Ectodermal cell (in vitro differentiated cells): ENCODE measurements at regions not wholly inside any gene's neighbourhood (a gene's known extent, or its start where the extent isn't known, plus 50 kb on each side); places are given as distances from the start of the nearest gene placed in this dataset.

Experiments
- H3K27ac ChIP-seq: 2 replicates; pipeline ENCODE4 v1.7.0; 2013; ENCODE audit warnings: mild to moderate bottlenecking, low read depth, low read length; ENCODE audit not compliant: insufficient read depth, poor library complexity, severe bottlenecking
- H3K27me3 ChIP-seq: 2 replicates; pipeline ENCODE4 v1.7.0; 2013; ENCODE audit warnings: mild to moderate bottlenecking, low read length; ENCODE audit not compliant: insufficient read depth, control insufficient read depth, poor library complexity, severe bottlenecking
- H3K36me3 ChIP-seq: one replicate; pipeline ENCODE4 v1.7.0; 2013; ENCODE audit warnings: low read length; ENCODE audit not compliant: control insufficient read depth, insufficient read depth
- H3K4me1 ChIP-seq: one replicate; pipeline ENCODE4 v1.7.0; 2013; ENCODE audit warnings: low read length; ENCODE audit not compliant: control insufficient read depth, insufficient read depth
- H3K4me3 ChIP-seq: 2 replicates; pipeline ENCODE4 v1.7.0; 2013; ENCODE audit warnings: low read depth, low read length, control low read depth; ENCODE audit not compliant: insufficient read depth
- H3K9me3 ChIP-seq: 2 replicates; pipeline ENCODE4 v1.7.0; 2013; ENCODE audit warnings: mild to moderate bottlenecking, low read length, moderate library complexity; ENCODE audit not compliant: control insufficient read depth
- WGBS, 2 experiments: methylation state at CpG; one replicate each; pipeline ENCODE4 v1.1.7; 2013; ENCODE audit warnings: missing lambda C conversion rate in 2 of 2; 5-methylcytosine and 5-hydroxymethylcytosine counted together

- no peaks in the 10 kb centered on the region for H3K9me3 ChIP-seq
- no peak overlapping the region for H3K27ac ChIP-seq
- no peak overlapping the region for H3K4me3 ChIP-seq
- 93 to 94% methylated on average over 1 of the region's 2 CpGs for WGBS, 2 experiments
- no peaks in the 10 kb centered on the region for H3K36me3 ChIP-seq
- no peaks in the 10 kb centered on the region for H3K27me3 ChIP-seq
- H3K4me1 ChIP-seq, result peaks cover 34% of the 10 kb centered on the region
These were observed 522.3 kb upstream of the MYT1L start for GRCh38 chr2:2853346-2853745.

- peaks cover 38% of the 10 kb centered on the region for H3K4me1 ChIP-seq
- no peak overlapping the region for H3K27ac ChIP-seq
- no peaks in the 10 kb centered on the region for H3K36me3 ChIP-seq
- H3K9me3 ChIP-seq, result no peaks in the 10 kb centered on the region
- WGBS, 2 experiments, result 85 to 88% methylated on average over 24 of the region's 24 CpGs
- H3K4me3 ChIP-seq, result no peak overlapping the region
- no peaks in the 10 kb centered on the region for H3K27me3 ChIP-seq
These were observed 521.0 kb upstream of the MYT1L start for GRCh38 chr2:2851806-2852777.

GRCh38 chr2:2851316-2851715 lies 520.2 kb upstream of the MYT1L start:
- H3K36me3 ChIP-seq, result no peaks in the 10 kb centered on the region
- H3K27ac ChIP-seq, result no peak overlapping the region
- H3K27me3 ChIP-seq, result no peaks in the 10 kb centered on the region
- H3K4me1 ChIP-seq, result peaks cover 45% of the 10 kb centered on the region
- no peak overlapping the region for H3K4me3 ChIP-seq
- 85 to 87% methylated on average over 9 of the region's 9 CpGs for WGBS, 2 experiments
- H3K9me3 ChIP-seq, result no peaks in the 10 kb centered on the region

GRCh38 chr2:2850859-2851258 lies 519.8 kb upstream of the MYT1L start:
- peaks cover 46% of the 10 kb centered on the region for H3K4me1 ChIP-seq
- WGBS, 2 experiments, result 56 to 61% methylated on average over 7 of the region's 7 CpGs
- H3K27ac ChIP-seq, result no peak overlapping the region
- H3K27me3 ChIP-seq, result no peaks in the 10 kb centered on the region
- H3K9me3 ChIP-seq, result no peaks in the 10 kb centered on the region
- H3K36me3 ChIP-seq, result no peaks in the 10 kb centered on the region
- no peak overlapping the region for H3K4me3 ChIP-seq

DNA sequence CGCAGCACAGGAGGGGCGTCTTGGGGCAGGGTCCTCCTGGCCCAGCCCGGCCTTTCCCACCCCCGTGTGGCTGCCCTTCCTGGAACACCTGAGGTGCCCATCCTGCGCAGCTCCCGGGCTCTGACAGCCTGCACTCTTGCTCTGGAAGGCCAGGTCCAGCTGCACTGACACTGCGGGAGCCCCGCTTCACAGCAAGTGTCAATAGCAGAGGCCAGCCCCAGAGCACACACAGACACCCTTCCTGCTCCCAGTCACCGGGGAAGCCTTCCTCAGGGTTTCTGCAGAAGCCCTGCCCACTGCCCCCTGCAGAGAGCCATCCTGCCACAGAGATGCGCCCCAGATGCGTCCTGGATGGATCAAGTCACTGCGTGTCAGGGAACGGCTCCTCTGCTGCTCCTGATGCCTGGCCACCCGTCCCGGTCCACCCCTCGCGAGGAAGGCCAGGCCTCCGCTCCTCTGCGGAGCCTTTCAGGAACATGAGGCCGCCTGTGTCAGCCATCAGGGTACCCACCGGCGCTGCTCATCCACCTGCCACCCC lies 519.2 kb upstream of the MYT1L start:
- Histone ChIP-seq H3K4me1 (peaks cover 46% of the 10 kb centered on the region), H3K27me3 (no peaks in the 10 kb centered on the region), H3K36me3 (no peaks in the 10 kb centered on the region), H3K27ac (no peak overlapping the region), H3K4me3 (no peak overlapping the region), H3K9me3 (no peaks in the 10 kb centered on the region)
- WGBS, 2 experiments, result 87 to 88% methylated on average over 22 of the region's 22 CpGs

- H3K4me3 ChIP-seq, result no peak overlapping the region
- peaks cover 46% of the 10 kb centered on the region for H3K4me1 ChIP-seq
- H3K36me3 ChIP-seq, result no peaks in the 10 kb centered on the region
- 75 to 79% methylated on average over 15 of the region's 15 CpGs for WGBS, 2 experiments
- no peaks in the 10 kb centered on the region for H3K27me3 ChIP-seq
- no peaks in the 10 kb centered on the region for H3K9me3 ChIP-seq
- no peak overlapping the region for H3K27ac ChIP-seq
These were observed 518.6 kb upstream of the MYT1L start for GRCh38 chr2:2849464-2850217.

GRCh38 chr2:2848621-2849333 lies 517.7 kb upstream of the MYT1L start:
- Histone ChIP-seq H3K4me1 (peaks cover 46% of the 10 kb centered on the region), H3K27ac (no peak overlapping the region), H3K27me3 (no peaks in the 10 kb centered on the region), H3K36me3 (no peaks in the 10 kb centered on the region), H3K4me3 (no peak overlapping the region), H3K9me3 (no peaks in the 10 kb centered on the region)
- WGBS, 2 experiments, result 25 to 33% methylated on average over 6 of the region's 6 CpGs

DNA sequence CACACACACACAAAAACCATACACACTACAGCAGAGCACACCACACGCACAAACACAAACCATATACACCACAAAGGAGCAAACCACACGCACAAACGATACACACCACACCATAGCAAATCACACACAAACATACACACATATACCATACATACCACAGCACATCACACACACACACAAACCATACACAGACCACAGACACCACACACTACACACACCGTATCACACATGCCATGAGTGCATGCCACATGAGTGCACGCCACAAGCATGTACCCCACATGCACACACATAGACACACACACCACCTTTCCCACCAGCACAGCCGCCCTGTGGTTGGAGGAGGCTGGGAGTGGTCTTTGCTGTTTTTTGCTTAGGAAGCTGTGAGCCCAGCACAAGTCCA lies 517.1 kb upstream of the MYT1L start:
- 90 to 93% methylated on average over 5 to 6 of the region's 6 CpGs for WGBS, 2 experiments
- Histone ChIP-seq H3K27me3 (no peaks in the 10 kb centered on the region), H3K4me3 (no peak overlapping the region), H3K27ac (no peak overlapping the region), H3K9me3 (no peaks in the 10 kb centered on the region), H3K4me1 (peaks cover 46% of the 10 kb centered on the region), H3K36me3 (no peaks in the 10 kb centered on the region)

GRCh38 chr2:2847209-2847676 lies 516.2 kb upstream of the MYT1L start:
- Histone ChIP-seq H3K4me1 (peaks cover 46% of the 10 kb centered on the region), H3K36me3 (no peaks in the 10 kb centered on the region), H3K27me3 (no peaks in the 10 kb centered on the region), H3K4me3 (no peak overlapping the region), H3K9me3 (no peaks in the 10 kb centered on the region), H3K27ac (no peak overlapping the region)
- 67 to 80% methylated on average over 5 of the region's 5 CpGs for WGBS, 2 experiments
